H1 (cell line): ENCODE measurements at regions not wholly inside any gene's neighbourhood (a gene's known extent, or its start where the extent isn't known, plus 50 kb on each side); places are given as distances from the start of the nearest gene placed in this dataset.

Experiments
- CTCF ChIP-seq, 3 experiments: IDR thresholded peaks; 1 replicate in 2 of 3; 2 replicates in 1 of 3; pipeline versions ENCODE4 v1.5.1 to v1.6.1; 2011; ENCODE audit warnings: low read length in 3 of 3, mild to moderate bottlenecking in 3 of 3, inconsistent platforms in 2 of 3, low read depth in 1 of 3, moderate library complexity in 1 of 3; ENCODE audit not compliant: insufficient read depth in 1 of 3; ENCODE audit errors: control extremely low read depth in 1 of 3
- SUZ12 ChIP-seq: fragments of 200-600 bp; sonication (generic); IDR thresholded peaks from 2 replicates; pipeline ENCODE4 v1.6.1; 2012; ENCODE audit warnings: mild to moderate bottlenecking, inconsistent platforms, low read length, moderate library complexity, mixed read lengths
- TCF12 ChIP-seq: IDR thresholded peaks from 2 replicates; pipeline ENCODE4 v1.6.1; 2011; ENCODE audit warnings: low read depth, mild to moderate bottlenecking, low read length

GRCh38 chr14:38079268-38079667 lies 128.4 kb upstream of the SSTR1 start (continued):
- TF ChIP-seq TCF12: no peak
- TF ChIP-seq CTCF (IDR thresholded peaks at IDR 0.05; ENCODE audit: control extremely low read depth in 1 of 3, insufficient read depth in 1 of 3, low read depth in 1 of 3, low read length in 3 of 3): no peak
- TF ChIP-seq SUZ12: no peak
